HEK293 (cell line): ENCODE measurements at regions not wholly inside any gene's neighbourhood (a gene's known extent, or its start where the extent isn't known, plus 50 kb on each side); places are given as distances from the start of the nearest gene placed in this dataset.

Source experiments
- CTCF ChIA-PET: fragments of 350-600 bp; formaldehyde crosslinking; extraction: SDS; loops from one replicate; lab custom pipeline; 2021; ENCODE audit warnings: antibody characterized with exemption; lab: Yijun Ruan, JAX
- POLR2A ChIA-PET: fragments of 300-600 bp; formaldehyde crosslinking; extraction: SDS; loops from one replicate; lab custom pipeline; 2020; ENCODE audit warnings: antibody characterized with exemption, inconsistent platforms; lab: Yijun Ruan, JAX
- H3K27ac ChIP-seq: fragments of 200-500 bp; sonication (Bioruptor generic); 2 replicates; pipeline ENCODE4 v1.5.1; 2014; ENCODE audit warnings: low read depth, low read length, control low read depth, inconsistent platforms; ENCODE audit errors: extremely low read depth
- H3K36me3 ChIP-seq, 2 experiments: fragments of 200-500 bp in 1 of 2; sonication (Bioruptor generic) in 1 of 2; 1 replicate in 1 of 2; 2 replicates in 1 of 2; pipeline ENCODE4 v1.5.1; 2014 to 2017; ENCODE audit warnings: inconsistent platforms in 2 of 2, low read length in 2 of 2; ENCODE audit not compliant: control insufficient read depth in 2 of 2, insufficient read depth in 1 of 2
- H3K4me1 ChIP-seq: fragments of 200-500 bp; sonication (Bioruptor generic); 2 replicates; pipeline ENCODE4 v1.5.1; 2014; ENCODE audit warnings: mild to moderate bottlenecking, low read length, inconsistent platforms; ENCODE audit not compliant: control insufficient read depth, insufficient read depth
- H3K4me3 ChIP-seq: 2 replicates; pipeline ENCODE4 v1.5.1; 2011; ENCODE audit warnings: low read depth, mild to moderate bottlenecking, control low read depth, low read length, moderate library complexity
- H3K9me3 ChIP-seq: fragments of 200-500 bp; sonication (Bioruptor generic); 2 replicates; pipeline ENCODE4 v1.5.1; 2014; ENCODE audit warnings: low read depth, low read length, inconsistent platforms; ENCODE audit not compliant: control insufficient read depth, insufficient read depth
- GLIS1 ChIP-seq: fragments of 450-650 bp; formaldehyde crosslinking; IDR thresholded peaks from 2 replicates; pipeline ENCODE4 v1.5.1; 2016; ENCODE audit warnings: missing biosample characterization, missing genetic modification characterization
- IKZF3 ChIP-seq: fragments of 450-650 bp; IDR thresholded peaks from 2 replicates; pipeline ENCODE4 v1.5.0; 2018; ENCODE audit warnings: missing biosample characterization, mild to moderate bottlenecking, missing genetic modification characterization, moderate library complexity
- KLF1 ChIP-seq: fragments of 450-650 bp; formaldehyde crosslinking; IDR thresholded peaks from 2 replicates; pipeline ENCODE4 v1.5.1; 2016; ENCODE audit warnings: missing biosample characterization, missing genetic modification characterization
- RBAK ChIP-seq: fragments of 450-650 bp; formaldehyde crosslinking; IDR thresholded peaks from 2 replicates; pipeline ENCODE4 v1.5.1; 2016; ENCODE audit warnings: missing biosample characterization, missing genetic modification characterization
- ZBTB17 ChIP-seq: fragments of 450-650 bp; formaldehyde crosslinking; IDR thresholded peaks from 2 replicates; pipeline ENCODE4 v1.5.1; 2016; ENCODE audit warnings: missing biosample characterization, missing genetic modification characterization
- ZBTB48 ChIP-seq: fragments of 450-650 bp; formaldehyde crosslinking; IDR thresholded peaks from 2 replicates; pipeline ENCODE4 v1.5.1; 2016; ENCODE audit warnings: missing biosample characterization, missing genetic modification characterization
- ZNF132 ChIP-seq: fragments of 450-650 bp; formaldehyde crosslinking; IDR thresholded peaks from 2 replicates; pipeline ENCODE4 v1.5.1; 2017; ENCODE audit warnings: missing biosample characterization, missing genetic modification characterization, borderline replicate concordance
- ZNF174 ChIP-seq: fragments of 450-650 bp; formaldehyde crosslinking; IDR thresholded peaks from 2 replicates; pipeline ENCODE4 v1.5.0; 2017; ENCODE audit warnings: missing biosample characterization, mild to moderate bottlenecking, missing genetic modification characterization
- ZNF214 ChIP-seq: fragments of 450-650 bp; formaldehyde crosslinking; IDR thresholded peaks from 2 replicates; pipeline ENCODE4 v1.5.1; 2017; ENCODE audit warnings: missing biosample characterization, mild to moderate bottlenecking, missing genetic modification characterization, borderline replicate concordance
- ZNF221 ChIP-seq: fragments of 450-650 bp; formaldehyde crosslinking; IDR thresholded peaks from 2 replicates; pipeline ENCODE4 v1.5.1; 2017; ENCODE audit warnings: missing biosample characterization, missing genetic modification characterization, borderline replicate concordance
- ZNF335 ChIP-seq: fragments of 450-650 bp; formaldehyde crosslinking; conservative IDR thresholded peaks from 2 replicates; pipeline ENCODE4 v1.5.1; 2016; ENCODE audit warnings: missing biosample characterization, missing genetic modification characterization
- ZNF433 ChIP-seq: fragments of 450-650 bp; formaldehyde crosslinking; IDR thresholded peaks from 2 replicates; pipeline ENCODE4 v1.5.1; 2016; ENCODE audit warnings: missing biosample characterization, missing genetic modification characterization, low read depth
- ZNF529 ChIP-seq: fragments of 450-650 bp; formaldehyde crosslinking; IDR thresholded peaks from 2 replicates; pipeline ENCODE4 v1.5.1; 2017; ENCODE audit warnings: missing genetic modification characterization, missing biosample characterization; ENCODE audit not compliant: insufficient replicate concordance
- TF ChIP-seq, protein P1 (sequence below): fragments of 450-650 bp; formaldehyde crosslinking; IDR thresholded peaks from 2 replicates; pipeline ENCODE4 v1.5.1; 2016; ENCODE audit warnings: missing biosample characterization, missing genetic modification characterization
- TF ChIP-seq, protein P2 (sequence below): fragments of 450-650 bp; formaldehyde crosslinking; IDR thresholded peaks from 2 replicates; pipeline ENCODE4 v1.5.1; 2016; ENCODE audit warnings: missing biosample characterization, missing genetic modification characterization
- TF ChIP-seq, protein P3 (sequence below): fragments of 450-650 bp; formaldehyde crosslinking; IDR thresholded peaks from 2 replicates; pipeline ENCODE4 v1.5.1; 2016; ENCODE audit warnings: missing biosample characterization, missing genetic modification characterization
- TF ChIP-seq, protein P4 (sequence below): fragments of 450-650 bp; formaldehyde crosslinking; IDR thresholded peaks from 2 replicates; pipeline ENCODE4 v1.5.0; 2017; ENCODE audit warnings: missing biosample characterization, missing genetic modification characterization, borderline replicate concordance

DNA sequence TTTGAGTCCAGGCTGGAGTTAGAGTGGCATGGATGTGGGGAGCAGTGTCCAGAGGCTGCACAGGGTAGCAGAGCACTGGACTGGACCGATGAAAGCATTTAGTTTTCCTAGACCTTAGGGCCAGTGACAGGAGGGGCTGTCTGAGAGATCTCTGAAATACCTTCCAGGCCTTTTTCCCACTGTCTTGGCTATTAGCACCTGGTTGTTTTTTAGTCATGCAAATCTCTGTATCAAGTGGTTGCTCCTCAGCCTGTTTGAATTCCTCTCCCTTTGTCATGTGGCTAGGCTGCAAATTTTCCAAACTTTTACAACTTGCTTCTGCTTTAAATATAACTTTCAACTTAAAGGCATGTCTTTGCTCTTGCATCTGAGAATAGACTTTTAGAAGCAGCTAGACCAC, 504.3 kb upstream of the VSTM2A start (continued):
- TF ChIP-seq ZNF335 (tag by site-specific recombination), result no peak

DNA sequence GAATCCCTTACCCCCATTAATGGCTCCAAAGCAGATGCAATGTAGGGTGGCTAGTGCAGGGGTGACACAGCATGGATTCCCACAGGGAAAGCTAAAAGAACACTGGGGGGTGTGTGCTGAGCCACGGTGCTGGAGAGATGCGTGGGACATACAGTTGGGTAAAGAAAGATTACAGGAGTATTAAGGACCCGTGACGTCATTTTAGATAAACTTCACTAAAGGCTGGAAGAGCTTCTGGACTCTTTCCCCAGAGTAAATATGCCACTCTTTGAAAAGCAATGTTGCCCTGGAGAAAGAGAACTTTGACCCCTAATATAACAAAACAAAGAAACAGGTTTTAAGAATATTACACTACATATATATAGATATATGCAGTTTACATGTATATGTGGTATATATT, 481.5 kb upstream of the VSTM2A start:
- CTCF ChIA-PET, result no interaction called here
- Histone ChIP-seq H3K27ac (no peak overlapping the region), H3K4me1 (no peaks in the 10 kb centered on the region), H3K4me3 (no peak overlapping the region), H3K36me3 (no peaks in the 10 kb centered on the region), H3K9me3 (no peaks in the 10 kb centered on the region)
- TF ChIP-seq ZNF433 (tag by site-specific recombination), result no peak
- TF ChIP-seq ZBTB48 (tag by site-specific recombination), result no peak
- no peak for TF ChIP-seq ZNF529 (tag by site-specific recombination)
- TF ChIP-seq, protein P1, sequence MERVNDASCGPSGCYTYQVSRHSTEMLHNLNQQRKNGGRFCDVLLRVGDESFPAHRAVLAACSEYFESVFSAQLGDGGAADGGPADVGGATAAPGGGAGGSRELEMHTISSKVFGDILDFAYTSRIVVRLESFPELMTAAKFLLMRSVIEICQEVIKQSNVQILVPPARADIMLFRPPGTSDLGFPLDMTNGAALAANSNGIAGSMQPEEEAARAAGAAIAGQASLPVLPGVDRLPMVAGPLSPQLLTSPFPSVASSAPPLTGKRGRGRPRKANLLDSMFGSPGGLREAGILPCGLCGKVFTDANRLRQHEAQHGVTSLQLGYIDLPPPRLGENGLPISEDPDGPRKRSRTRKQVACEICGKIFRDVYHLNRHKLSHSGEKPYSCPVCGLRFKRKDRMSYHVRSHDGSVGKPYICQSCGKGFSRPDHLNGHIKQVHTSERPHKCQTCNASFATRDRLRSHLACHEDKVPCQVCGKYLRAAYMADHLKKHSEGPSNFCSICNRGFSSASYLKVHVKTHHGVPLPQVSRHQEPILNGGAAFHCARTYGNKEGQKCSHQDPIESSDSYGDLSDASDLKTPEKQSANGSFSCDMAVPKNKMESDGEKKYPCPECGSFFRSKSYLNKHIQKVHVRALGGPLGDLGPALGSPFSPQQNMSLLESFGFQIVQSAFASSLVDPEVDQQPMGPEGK, result no peak
- TF ChIP-seq ZNF174 (tag by site-specific recombination), result no peak
- TF ChIP-seq ZBTB17, result no peak
- TF ChIP-seq, protein P2, sequence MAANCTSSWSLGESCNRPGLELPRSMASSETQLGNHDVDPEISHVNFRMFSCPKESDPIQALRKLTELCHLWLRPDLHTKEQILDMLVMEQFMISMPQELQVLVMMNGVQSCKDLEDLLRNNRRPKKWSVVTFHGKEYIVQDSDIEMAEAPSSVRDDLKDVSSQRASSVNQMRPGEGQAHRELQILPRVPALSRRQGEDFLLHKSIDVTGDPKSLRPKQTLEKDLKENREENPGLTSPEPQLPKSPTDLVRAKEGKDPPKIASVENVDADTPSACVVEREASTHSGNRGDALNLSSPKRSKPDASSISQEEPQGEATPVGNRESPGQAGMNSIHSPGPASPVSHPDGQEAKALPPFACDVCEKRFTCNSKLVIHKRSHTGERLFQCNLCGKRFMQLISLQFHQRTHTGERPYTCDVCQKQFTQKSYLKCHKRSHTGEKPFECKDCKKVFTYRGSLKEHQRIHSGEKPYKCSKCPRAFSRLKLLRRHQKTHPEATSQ (tag by site-specific recombination), result no peak
- TF ChIP-seq, protein P3, sequence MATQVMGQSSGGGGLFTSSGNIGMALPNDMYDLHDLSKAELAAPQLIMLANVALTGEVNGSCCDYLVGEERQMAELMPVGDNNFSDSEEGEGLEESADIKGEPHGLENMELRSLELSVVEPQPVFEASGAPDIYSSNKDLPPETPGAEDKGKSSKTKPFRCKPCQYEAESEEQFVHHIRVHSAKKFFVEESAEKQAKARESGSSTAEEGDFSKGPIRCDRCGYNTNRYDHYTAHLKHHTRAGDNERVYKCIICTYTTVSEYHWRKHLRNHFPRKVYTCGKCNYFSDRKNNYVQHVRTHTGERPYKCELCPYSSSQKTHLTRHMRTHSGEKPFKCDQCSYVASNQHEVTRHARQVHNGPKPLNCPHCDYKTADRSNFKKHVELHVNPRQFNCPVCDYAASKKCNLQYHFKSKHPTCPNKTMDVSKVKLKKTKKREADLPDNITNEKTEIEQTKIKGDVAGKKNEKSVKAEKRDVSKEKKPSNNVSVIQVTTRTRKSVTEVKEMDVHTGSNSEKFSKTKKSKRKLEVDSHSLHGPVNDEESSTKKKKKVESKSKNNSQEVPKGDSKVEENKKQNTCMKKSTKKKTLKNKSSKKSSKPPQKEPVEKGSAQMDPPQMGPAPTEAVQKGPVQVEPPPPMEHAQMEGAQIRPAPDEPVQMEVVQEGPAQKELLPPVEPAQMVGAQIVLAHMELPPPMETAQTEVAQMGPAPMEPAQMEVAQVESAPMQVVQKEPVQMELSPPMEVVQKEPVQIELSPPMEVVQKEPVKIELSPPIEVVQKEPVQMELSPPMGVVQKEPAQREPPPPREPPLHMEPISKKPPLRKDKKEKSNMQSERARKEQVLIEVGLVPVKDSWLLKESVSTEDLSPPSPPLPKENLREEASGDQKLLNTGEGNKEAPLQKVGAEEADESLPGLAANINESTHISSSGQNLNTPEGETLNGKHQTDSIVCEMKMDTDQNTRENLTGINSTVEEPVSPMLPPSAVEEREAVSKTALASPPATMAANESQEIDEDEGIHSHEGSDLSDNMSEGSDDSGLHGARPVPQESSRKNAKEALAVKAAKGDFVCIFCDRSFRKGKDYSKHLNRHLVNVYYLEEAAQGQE (tag by site-specific recombination), result no peak
- TF ChIP-seq ZNF214 (tag by site-specific recombination), result no peak
- TF ChIP-seq KLF1 (tag by site-specific recombination), result no peak
- TF ChIP-seq ZNF221 (tag by site-specific recombination), result no peak
- no peak for TF ChIP-seq ZNF132 (tag by site-specific recombination)
- TF ChIP-seq RBAK (tag by site-specific recombination), result no peak
- TF ChIP-seq GLIS1 (tag by site-specific recombination), result no peak
- TF ChIP-seq IKZF3 (tag by site-specific recombination), result no peak
- TF ChIP-seq, protein P4, sequence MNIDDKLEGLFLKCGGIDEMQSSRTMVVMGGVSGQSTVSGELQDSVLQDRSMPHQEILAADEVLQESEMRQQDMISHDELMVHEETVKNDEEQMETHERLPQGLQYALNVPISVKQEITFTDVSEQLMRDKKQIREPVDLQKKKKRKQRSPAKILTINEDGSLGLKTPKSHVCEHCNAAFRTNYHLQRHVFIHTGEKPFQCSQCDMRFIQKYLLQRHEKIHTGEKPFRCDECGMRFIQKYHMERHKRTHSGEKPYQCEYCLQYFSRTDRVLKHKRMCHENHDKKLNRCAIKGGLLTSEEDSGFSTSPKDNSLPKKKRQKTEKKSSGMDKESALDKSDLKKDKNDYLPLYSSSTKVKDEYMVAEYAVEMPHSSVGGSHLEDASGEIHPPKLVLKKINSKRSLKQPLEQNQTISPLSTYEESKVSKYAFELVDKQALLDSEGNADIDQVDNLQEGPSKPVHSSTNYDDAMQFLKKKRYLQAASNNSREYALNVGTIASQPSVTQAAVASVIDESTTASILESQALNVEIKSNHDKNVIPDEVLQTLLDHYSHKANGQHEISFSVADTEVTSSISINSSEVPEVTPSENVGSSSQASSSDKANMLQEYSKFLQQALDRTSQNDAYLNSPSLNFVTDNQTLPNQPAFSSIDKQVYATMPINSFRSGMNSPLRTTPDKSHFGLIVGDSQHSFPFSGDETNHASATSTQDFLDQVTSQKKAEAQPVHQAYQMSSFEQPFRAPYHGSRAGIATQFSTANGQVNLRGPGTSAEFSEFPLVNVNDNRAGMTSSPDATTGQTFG (tag by site-specific recombination), result no peak
- POLR2A ChIA-PET, result no interaction called here
